Endometrium (tissue), 2 donors: ENCODE measurements at regions not wholly inside any gene's neighbourhood (a gene's known extent, or its start where the extent isn't known, plus 50 kb on each side); places are given as distances from the start of the nearest gene placed in this dataset.

Experiments used
- FAIRE-seq: peaks from 2 replicates; lab custom pipeline; 2012; peaks lifted over from hg19 to GRCh38; lab: Jason Lieb, UNC
- donor health status: control.
- donor health status: control.

DNA sequence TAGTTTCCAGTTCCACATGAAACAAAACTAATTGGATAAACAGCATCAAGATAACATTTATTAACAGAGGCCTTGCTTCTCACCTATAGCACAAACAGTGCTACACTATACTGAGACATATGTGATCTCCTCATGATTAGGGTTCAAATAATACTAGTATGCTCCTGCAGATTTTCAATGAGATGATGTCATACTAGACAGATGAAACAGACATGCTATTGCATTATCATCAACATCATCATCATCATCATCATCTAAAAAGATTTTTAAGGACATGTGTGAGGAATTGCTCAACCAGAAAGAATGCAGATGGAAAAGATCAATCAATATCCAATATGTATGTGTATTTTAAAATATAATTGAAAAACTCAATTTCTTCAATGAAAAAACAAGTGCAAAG, 932.3 kb downstream of the METTL15 start:
- no peak for FAIRE-seq

DNA sequence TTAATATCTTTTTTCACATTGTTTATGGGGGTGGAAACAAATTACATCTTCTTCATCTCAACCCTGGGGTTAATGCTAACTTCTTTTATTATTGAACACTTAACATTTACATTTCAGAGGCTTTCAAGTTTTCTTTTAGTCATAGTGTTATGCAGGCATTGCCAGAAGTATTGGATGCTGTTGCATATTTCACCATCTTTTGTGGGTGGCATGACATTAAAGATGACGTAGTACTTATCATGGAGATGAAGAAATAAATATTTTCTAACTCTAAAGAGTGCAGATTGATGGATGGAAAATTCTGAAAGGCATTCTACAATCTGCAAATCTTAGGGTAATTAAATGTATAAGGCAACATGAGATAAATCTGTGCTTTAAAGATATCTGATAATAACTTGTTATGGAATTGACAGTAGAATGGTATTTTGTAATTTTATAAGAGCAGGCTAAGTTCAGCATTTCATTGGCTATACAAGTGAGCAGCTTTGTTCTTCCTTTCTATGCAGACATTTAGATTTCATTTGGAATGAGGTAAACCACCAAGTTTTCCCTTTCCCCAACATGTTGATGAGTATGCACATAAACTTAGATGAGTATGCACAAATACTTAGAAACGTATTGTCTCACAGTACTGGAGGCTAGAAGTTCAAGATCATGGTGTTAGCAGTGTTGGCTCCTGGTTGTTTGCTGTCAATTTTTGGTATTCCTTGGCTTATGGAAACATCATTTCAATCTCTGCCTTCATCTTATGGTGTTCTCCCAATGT, 924.4 kb downstream of the METTL15 start:
- FAIRE-seq: no peak

DNA sequence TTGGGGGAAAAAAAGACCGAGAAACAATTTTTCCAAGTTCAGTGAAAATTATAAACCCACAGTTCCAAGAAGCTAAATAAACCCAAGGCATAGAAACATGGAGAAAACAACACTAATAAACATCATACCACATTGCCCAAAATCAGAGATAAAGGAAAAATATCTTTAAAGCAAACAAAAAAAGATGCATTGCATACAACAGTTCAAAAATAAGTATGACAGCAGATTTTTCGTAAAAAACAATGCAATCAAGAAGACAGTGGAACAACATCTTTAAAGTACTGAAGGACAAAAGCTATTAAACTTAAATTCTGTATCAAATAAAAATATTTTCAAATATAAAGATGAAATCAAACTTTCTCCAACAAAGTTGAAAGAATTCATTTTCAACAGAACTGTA, 921.3 kb downstream of the METTL15 start:
- no peak for FAIRE-seq

DNA sequence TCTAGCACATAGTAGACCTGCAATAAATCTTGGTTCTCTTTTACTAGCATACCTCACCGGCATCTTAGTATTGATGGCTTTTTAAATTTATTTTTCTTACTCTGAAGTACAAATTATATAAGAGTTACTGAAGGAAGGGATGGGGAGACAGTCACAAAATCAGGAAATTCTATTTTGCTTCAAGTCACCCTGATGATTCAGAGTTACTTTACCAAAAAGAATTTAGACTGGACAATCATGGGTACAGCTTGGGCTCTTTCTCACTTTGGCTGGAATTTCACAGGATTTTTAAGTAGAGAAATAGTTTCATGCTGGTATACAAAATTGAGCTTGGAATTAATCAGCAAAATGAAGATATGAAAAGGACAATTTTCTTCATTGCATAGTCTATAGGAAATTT, 919.2 kb downstream of the METTL15 start:
- FAIRE-seq: no peak

DNA sequence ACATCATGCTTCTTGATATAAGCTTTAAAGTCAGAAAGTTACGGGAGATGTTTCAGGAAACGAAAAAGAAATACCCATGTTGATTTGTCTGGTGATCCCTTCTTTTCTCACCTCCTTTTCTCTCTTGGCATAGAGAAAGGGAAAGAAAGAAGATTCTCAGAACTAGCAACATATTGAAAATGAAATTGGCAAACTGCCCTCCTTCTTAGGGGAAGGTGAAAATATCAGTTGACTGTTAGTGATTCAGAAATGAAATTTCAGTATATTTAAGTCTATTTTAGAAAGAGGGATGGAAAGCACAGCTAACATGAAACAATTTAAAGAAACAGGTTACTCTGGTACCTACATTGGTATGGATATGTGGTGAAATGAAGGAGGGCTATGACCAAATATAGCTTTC, 918.1 kb downstream of the METTL15 start:
- FAIRE-seq: no peak

DNA sequence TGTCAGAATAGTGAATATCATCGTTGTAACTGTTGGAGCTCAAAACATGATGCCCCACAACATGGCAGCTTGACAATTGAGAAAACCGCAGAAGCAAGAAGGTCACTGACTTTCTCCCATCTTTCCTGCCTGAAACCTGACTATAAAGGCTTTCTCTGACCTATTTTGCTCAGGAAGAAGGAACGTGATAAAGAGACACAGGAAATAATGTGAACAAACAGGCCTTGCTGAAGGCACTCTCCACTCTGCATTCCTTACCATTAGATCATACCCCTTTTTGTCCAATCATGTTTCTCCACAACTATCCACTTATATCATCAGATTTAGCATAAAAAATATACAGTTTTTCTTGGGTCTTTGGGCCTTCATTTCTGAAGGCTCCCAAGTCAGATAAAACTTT, 916.8 kb downstream of the METTL15 start:
- no peak for FAIRE-seq

DNA sequence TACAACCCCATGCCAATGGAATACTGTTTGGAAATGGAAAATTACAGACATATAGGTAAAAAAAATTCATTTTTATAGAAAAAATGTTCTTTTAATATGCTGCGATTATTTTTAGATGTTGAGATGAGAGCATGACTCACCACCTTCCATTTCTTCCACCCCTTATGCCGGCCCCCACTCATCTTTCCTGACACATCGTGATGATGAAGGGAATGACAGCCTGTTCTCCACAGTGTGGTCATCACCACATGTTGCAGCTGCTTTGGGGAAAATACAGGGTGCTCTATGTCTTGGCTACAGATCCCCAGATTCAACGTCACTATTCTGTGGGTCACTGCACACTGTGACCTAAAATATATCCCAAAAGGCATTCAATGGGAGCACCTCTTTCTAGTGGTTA, 916.2 kb downstream of the METTL15 start:
- no peak for FAIRE-seq

DNA sequence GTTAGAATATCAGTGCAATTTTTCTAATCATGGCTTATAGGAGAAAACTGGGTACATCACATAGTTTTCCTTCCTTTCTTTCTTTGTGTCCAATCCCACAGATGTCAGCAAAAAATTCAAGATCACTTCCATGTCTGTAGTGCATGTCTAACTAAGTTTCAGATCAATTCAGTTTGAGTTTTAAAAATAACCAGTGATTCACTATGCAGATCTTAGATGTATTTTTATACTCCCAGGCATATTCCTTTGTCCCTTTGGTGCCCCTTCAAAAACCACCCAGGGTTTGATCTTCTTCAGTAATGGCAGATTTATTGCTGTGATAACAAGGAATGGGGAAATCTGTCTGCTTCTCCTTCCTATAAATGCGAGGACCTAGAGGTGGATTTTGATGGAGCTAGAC, 915.6 kb downstream of the METTL15 start:
- no peak for FAIRE-seq

DNA sequence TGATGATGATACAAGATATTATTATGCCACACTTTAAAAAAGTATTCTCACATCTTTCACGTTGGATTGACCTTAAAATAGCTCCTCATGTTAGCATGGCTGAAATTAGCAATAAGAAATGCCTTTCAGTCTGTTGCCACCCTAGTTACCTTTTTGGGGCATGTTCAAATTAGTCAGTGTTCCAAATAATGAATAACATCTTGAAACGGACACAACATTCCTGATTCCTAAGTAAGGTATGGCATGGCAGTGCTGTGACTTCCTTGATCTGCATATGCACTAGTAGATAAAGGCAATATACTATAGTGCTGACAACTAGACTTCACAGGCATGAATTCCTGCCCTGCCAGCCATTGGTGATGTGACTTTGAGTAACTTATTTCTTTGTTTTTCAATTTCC, 914.5 kb downstream of the METTL15 start:
- no peak for FAIRE-seq

DNA sequence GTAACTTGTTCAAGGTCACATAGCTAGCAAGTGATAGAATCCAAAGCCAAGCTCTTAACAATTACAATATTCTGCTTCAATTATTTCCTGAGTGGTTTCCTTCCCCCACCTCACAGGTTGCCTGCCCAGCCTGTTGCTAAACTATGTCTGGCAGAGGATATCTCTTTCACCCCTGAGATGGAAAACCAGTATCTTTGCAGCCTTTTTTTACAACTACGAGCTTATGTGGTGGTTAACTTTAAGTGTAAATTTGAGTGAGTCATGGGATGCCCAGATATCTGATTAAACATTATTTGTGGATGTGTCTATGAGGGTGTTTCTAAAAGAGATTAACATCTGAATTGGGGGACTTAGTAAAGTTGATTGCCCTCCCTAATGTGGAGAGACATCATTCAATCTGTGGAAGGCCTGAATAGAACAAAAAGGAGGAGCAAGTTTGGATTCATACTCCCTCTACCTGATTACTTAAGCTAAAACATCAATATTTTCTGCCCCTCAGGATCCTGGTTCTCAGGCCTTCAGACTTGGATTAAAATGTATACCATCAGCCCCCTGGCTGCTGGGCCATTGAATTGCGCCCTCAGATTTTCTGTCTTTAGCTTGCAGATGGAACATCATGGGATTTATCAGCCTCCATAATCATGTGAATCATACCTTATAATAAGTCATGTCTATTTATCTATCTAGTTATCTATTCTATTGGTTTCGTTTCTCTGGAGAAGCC, 911.9 kb downstream of the METTL15 start:
- FAIRE-seq: no peak

DNA sequence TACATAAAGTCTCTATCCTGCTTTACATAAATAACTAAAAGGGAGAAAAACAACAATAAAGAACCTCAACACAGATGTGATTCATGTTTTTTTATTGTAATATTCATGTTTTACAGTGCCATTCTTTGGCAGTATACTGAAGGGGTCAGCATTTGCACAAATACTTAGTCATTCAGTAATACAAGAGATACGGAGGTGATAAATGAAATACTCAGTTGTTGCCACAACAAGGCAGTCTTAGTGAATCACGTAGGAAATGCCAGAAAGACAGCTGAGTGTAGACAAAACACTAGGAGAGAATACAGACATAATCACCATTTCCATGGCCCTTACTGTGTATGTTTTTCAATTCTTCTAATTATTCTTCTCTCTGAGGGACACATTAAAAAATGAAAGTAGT, 910.4 kb downstream of the METTL15 start:
- FAIRE-seq: no peak

DNA sequence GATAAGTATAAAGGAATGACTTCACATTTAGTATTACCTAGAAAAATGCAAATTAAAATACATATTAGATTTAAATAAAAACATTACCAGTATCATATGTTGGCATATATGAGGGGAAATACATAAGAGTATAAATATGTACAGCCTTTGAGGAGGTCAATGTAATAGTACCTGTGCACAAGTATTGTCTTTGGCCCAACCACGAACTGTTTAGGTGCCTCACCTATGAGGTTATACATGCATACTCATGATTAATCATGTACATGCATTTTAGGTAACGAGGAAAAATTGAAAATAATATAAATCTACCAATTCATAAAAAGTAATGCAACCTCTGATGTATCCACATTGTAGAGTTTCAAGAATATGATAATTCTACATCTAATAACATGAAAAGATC, 909.8 kb downstream of the METTL15 start:
- FAIRE-seq: no peak

DNA sequence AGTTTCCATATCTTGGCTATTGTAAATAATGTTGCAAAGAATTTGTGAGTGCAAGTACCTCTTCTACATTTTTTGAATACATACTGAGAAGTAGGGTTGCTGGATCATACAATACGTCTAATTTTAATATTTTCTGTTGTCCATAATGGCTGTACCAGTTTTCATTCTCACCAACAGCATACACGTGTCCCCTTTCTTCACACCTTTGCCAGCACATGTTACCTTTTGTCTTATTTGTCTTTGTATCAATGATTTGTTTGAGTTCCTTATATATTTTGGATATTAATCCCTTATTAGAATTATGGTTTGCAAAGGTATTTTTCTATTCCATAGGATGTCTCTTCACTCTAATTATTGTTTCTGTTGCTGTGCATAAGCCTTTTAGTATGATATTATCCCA, 904.3 kb downstream of the METTL15 start:
- FAIRE-seq: no peak

DNA sequence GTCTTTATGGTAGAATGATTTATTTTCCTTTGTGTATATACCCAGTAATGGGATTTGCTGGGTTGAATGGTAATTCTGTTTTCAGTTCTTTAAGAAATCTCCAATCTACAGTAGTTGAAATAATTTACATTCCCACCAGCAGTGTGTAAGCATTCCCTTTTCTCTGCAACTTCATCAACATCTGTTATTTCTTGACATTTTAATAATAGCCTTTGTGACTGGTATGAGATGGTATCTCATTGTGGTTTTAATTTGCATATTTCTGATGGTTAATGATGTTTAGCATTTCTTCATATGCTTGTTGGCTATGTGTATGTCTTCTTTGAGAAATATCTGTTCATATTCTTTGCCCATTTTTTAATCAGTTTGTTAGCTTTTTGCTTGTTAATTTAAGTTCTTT, 901.2 kb downstream of the METTL15 start:
- peak; percentile 57 for FAIRE-seq

DNA sequence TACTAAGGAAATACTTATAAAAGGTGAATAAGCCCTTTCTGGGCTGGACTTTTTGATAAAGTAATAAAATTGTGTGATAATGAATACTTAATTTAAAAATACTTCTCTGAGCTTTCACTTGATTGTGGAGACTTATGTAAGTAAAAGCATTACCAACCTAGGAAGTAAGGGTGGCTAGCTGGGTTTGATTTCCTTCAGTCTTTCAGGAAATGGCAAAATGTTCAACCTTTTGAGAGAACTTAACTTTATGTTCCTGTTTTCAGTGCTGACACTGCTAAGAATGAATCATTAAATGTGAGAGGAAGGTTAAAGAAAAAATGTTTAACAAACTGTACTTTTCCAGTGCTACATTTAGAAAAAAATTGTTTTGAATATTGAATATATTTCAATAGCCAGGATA, 900.3 kb downstream of the METTL15 start:
- no peak for FAIRE-seq

DNA sequence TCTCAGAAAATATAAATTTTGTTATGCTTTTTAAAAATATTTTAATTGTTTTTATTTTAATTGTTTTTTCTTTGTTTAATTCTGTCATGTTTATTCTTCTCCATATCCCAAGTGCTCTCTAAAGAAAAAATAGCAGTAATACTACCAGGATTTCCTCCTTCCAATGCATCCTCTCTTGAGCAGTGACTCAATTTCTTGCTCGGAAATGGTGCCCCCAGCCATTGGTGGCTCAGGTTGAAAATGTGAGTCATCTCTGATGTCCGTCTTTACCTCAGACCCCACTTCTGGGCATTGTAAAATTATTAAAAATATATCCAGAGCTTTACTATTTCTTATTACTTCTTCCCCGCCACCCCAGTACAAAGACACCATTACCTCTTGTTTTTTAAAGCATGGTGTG, 898.5 kb downstream of the METTL15 start:
- no peak for FAIRE-seq

DNA sequence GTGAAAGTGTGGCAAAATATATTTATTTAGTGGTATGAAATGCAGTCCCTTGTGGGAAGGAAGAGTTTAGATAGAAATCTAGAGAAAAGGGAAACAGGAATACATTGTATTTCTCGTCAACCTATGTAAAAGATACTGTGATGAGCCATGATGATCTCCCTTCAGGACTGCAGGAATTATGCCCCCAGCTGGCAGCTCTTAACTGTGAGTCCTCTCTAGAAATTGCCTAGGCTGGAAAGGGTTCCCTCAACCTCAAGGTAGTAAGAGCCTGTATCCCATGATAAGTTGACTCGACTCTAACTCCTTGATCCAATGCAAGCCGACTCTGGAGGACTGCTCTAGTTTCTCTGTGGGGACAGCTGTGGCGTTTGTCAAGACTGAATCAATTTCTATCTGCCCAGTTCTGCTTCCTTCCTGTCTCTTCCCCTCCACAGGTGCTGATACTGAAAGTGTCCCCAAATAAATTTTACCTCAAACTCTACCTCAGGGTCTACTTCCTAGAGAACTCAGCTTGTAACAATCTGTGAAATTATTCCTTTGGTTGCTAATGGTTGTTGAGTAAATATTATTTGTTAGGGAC, 897.3 kb downstream of the METTL15 start:
- no peak for FAIRE-seq

DNA sequence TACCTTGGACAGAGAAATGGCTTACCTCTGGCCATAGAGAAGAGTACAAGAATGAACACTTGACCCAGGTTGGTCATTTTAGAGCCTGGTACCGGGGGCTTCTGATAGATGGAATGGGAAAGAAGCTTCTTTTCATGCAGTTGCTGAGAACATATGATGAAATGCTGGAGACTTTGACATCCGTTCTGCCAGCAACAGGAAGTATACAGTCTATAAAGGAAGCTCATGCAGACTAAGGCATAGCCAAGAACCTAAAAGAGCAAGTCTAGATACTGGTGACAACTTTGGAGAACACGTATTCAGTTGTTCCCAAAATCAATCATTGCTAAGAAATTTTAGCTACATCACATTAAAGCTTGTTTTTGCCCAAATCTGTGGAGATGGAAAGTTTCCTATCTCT, 894.6 kb downstream of the METTL15 start:
- FAIRE-seq: no peak

DNA sequence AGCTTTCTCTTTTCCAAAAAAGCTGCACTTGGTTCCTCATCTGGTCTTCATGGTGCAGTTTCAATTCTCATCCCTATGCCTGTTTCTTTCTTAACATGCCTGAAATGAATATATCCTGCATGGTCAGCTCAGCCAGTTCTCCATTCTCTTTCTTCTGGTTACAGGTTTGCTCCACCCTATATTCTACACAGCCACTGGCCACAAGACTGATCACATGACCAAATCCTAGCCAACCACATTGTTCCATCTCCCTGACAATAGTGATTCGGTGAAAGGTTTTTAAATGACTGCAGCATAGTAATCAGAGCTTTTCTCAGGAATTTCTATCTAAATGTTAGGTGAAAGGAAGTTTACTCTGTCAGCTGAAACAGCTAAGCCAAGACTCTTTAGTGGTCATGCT, 891.4 kb downstream of the METTL15 start:
- FAIRE-seq: no peak

DNA sequence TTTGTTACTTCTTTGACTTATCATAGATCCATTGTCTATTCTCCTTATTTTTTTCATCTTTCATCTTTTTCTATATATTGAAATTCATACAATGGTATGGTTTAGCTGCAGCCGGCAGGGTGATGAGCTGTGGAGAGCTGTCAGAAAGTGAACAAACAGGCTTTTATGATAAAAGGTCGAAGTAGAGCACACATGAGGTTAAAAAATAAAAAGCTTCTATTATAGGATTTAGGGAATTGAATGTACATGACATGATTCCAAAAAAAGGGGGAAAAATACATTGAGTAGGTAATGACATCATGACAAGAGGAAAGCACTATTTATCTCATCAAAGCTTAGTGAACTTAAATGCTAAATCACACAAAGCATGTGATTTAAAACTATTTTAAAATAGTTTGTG, 884.8 kb downstream of the METTL15 start:
- FAIRE-seq: no peak

DNA sequence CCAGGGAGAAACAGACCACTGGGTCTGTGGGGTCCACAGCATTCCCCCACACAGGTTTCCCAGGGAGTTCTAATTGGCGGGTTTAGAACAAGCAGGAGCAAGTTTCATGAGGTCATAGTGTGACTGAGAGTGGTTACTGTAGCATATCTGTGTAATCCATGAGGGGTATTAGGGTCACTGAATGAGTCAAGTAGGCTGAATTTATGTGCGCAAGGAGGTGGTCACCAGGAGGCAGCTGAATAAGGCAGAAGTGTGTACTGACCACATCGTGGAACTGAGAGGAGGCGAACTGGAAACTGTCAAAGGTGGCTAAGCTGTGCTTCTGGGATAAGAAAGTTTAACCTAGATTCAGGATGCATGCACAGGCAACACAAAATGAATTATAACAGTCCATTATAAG, 876.0 kb downstream of the METTL15 start:
- no peak for FAIRE-seq

DNA sequence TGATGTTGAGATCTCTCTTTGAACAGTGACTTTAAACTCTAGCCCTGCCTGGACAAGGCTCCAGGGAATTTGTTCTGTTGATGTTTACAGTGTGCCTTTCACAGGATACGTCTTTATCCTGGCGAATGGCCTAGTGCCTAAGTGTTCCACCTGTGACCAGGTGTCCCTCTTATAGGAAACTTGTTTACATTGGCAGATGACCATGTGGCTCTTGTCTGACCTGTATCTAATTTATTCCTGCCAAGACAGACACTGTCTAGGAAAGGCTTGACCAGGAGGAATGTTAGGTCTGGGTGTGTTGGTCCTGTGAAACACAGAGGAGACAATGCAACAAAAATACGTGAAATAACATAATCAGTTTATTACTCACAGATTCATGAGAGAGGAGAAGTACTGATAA, 875.6 kb downstream of the METTL15 start:
- no peak for FAIRE-seq

DNA sequence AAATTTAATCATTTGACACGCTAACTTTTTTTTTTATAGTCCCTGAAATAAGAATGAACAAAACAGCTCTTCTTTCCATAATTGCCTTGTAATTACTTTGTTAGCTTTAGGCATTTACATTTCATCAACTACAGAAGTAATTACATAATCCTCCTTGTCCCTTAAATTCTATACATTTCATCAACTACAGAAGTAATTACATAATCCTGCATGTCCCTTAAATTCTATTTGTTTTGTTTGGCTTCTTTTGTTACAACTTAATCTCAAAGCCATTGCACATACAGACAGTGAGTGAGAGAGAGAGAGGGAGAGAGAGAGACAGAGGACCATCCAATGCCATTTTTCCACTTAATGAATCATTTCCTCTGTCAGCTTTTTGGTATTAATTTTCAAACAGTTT, 873.2 kb downstream of the METTL15 start:
- FAIRE-seq: no peak

DNA sequence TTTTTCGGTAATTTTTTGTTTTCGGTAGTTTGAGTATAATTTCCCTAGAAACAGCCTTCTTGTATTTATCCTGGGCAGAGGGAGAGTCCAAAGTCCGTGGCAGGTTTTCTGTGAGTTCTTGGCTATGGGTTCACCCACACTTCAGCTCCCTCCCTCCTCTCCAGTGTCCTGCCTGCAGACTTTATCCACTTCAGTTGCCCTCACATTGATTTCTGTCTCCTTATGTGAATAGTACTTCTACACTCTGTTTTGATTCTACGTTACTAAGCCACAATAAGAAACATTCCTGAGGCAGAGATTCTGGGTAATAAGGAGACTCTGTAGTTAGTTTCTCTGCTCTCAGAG, 868.6 kb downstream of the METTL15 start:
- FAIRE-seq: no peak
